ENCODE measurements at regions not wholly inside any gene's neighbourhood (a gene's known extent, or its start where the extent isn't known, plus 50 kb on each side); places are given as distances from the start of the nearest gene placed in this dataset.

GRCh38 chr1:30311749-30312148, 411.6 kb downstream of the MATN1 start:
- H3K27ac ChIP-seq (ENCODE audit: low read depth, low read length), result no peak overlapping the region
- H3K9me3 ChIP-seq (ENCODE audit: control insufficient read depth in 1 of 2, insufficient read depth in 1 of 2, low read depth in 1 of 2, low read length in 2 of 2), result no peaks in the 10 kb centered on the region
- no peak overlapping the region for H3K4me2 ChIP-seq (ENCODE audit: low read length)
- ATAC-seq, result no peak
- no peak overlapping the region for H2AFZ ChIP-seq (ENCODE audit: low read depth, low read length, poor library complexity, severe bottlenecking)
- RAD21 ChIA-PET (ENCODE audit: low non-redundant PET in 1 of 2, low total read pairs in 2 of 2, uncharacterized antibody in 2 of 2, unreplicated experiment in 2 of 2), result no interaction called here
- CTCF ChIA-PET, result no interaction called here
- POLR2A ChIA-PET, result no interaction called here
- H3K27me3 ChIP-seq (ENCODE audit: insufficient read depth, low read length), result peaks cover 51% of the 10 kb centered on the region
- H4K20me1 ChIP-seq (ENCODE audit: insufficient read depth), result no peaks in the 10 kb centered on the region
- H3K4me3 ChIP-seq (replicated peaks in 1 of 2; ENCODE audit: low read depth in 1 of 2, low read length in 2 of 2), result no peak overlapping the region
- no peaks in the 10 kb centered on the region for H3K9me2 ChIP-seq (ENCODE audit: insufficient read depth)
- no peak overlapping the region for H3K9ac ChIP-seq (ENCODE audit: low read length)
- H3K36me3 ChIP-seq (ENCODE audit: control insufficient read depth in 1 of 2, insufficient read depth in 2 of 2, low read length in 2 of 2), result no peaks in the 10 kb centered on the region; a peak in 1 of 4 replicates
- BruUV-seq (replicated peaks), result no TSS peak
- no peaks in the 10 kb centered on the region for H3K4me1 ChIP-seq (ENCODE audit: control insufficient read depth in 1 of 2, insufficient read depth in 2 of 2, low read length in 2 of 2)
- no peaks in the 10 kb centered on the region for H3K79me2 ChIP-seq (ENCODE audit: insufficient read depth, low read length)
- TF ChIP-seq FOSL1 (IDR thresholded peaks at IDR 0.05; ENCODE audit: low read depth) (no peak), REST (IDR thresholded peaks at IDR 0.05; ENCODE audit: low read depth) (no peak), EZH2 (IDR thresholded peaks at IDR 0.05) (no peak), EZH2phosphoT487 (IDR thresholded peaks at IDR 0.05; ENCODE audit: borderline replicate concordance) (no peak), YY1 (IDR thresholded peaks at IDR 0.05; ENCODE audit: extremely low read depth, insufficient replicate concordance, low read depth, low read length) (no peak), ELF1 (IDR thresholded peaks at IDR 0.05; ENCODE audit: borderline replicate concordance, low read depth) (no peak), CEBPB (IDR thresholded peaks at IDR 0.05; ENCODE audit: low read depth) (no peak), SP1 (IDR thresholded peaks at IDR 0.05; ENCODE audit: low read depth) (no peak), SIN3A (IDR thresholded peaks at IDR 0.05; ENCODE audit: low read depth) (no peak), ZBTB33 (IDR thresholded peaks at IDR 0.05; ENCODE audit: extremely low read depth, insufficient replicate concordance, low read length) (no peak), ZFX (IDR thresholded peaks at IDR 0.05) (no peak), JUND (IDR thresholded peaks at IDR 0.05) (no peak), POLR2AphosphoS5 (IDR thresholded peaks at IDR 0.05; ENCODE audit: low read depth, low read length) (no peak), EGR1 (IDR thresholded peaks at IDR 0.05; ENCODE audit: low read depth) (no peak), POLR2A (IDR thresholded peaks at IDR 0.05; ENCODE audit: borderline replicate concordance, extremely low read depth, insufficient read depth, insufficient read length) (no peak), RAD21 (IDR thresholded peaks at IDR 0.05; ENCODE audit: low read depth) (no peak), TCF7L2 (IDR thresholded peaks at IDR 0.05; ENCODE audit: borderline replicate concordance, extremely low read depth, insufficient read depth, insufficient read length) (no peak)
- TF ChIP-seq, protein P1, sequence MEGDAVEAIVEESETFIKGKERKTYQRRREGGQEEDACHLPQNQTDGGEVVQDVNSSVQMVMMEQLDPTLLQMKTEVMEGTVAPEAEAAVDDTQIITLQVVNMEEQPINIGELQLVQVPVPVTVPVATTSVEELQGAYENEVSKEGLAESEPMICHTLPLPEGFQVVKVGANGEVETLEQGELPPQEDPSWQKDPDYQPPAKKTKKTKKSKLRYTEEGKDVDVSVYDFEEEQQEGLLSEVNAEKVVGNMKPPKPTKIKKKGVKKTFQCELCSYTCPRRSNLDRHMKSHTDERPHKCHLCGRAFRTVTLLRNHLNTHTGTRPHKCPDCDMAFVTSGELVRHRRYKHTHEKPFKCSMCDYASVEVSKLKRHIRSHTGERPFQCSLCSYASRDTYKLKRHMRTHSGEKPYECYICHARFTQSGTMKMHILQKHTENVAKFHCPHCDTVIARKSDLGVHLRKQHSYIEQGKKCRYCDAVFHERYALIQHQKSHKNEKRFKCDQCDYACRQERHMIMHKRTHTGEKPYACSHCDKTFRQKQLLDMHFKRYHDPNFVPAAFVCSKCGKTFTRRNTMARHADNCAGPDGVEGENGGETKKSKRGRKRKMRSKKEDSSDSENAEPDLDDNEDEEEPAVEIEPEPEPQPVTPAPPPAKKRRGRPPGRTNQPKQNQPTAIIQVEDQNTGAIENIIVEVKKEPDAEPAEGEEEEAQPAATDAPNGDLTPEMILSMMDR (IDR thresholded peaks at IDR 0.05 in 2 of 3, conservative IDR thresholded peaks at IDR 0.05 in 1 of 3; ENCODE audit: borderline replicate concordance in 1 of 3, insufficient read depth in 1 of 3, low read depth in 2 of 3, low read length in 2 of 3), result no peak
- intact Hi-C loops (cut with micrococcal nuclease), result no loop called here
- DNase-seq (ENCODE audit: low read depth, low spot score), result no peak

Data from HCT116 (cell line).